Naive thymus-derived CD4-positive, alpha-beta T cell (primary cell): ENCODE measurements at regions not wholly inside any gene's neighbourhood (a gene's known extent, or its start where the extent isn't known, plus 50 kb on each side); places are given as distances from the start of the nearest gene placed in this dataset.

Source experiments
- ATAC-seq: fragments of 150-1000 bp; cut with Tn5 transposase; 2 replicates; pipeline ENCODE4 v1.10.0; 2021; ENCODE audit warnings: mild to moderate bottlenecking, moderate library complexity
- CTCF ChIA-PET: fragments of 350-600 bp; sonication (Branson Sonifier 250); formaldehyde crosslinking; loops from one replicate; lab custom pipeline; 2021; ENCODE audit warnings: antibody characterized with exemption; lab: Charles Lee
- POLR2A ChIA-PET: fragments of 350-600 bp; sonication (Branson Sonifier 250); formaldehyde crosslinking; loops from one replicate; lab custom pipeline; 2021; ENCODE audit warnings: antibody characterized with exemption, inconsistent platforms; lab: Charles Lee
- DNase-seq, 9 donors: peaks; one replicate each; pipeline versions ENCODE4 v3.0.0 to v3.0.0-alpha.2; 2020 to 2022; ENCODE audit warnings: mixed read lengths in 1 of 9
- H3K27ac ChIP-seq: one replicate; pipeline ENCODE4 v1.7.0; 2013; ENCODE audit warnings: mild to moderate bottlenecking, low read depth, low read length, moderate library complexity
- H3K27me3 ChIP-seq, 2 donors: one replicate each; pipeline ENCODE4 v1.7.0; 2013; ENCODE audit warnings: low read length in 2 of 2, mild to moderate bottlenecking in 2 of 2, moderate library complexity in 2 of 2; ENCODE audit not compliant: control insufficient read depth in 2 of 2, insufficient read depth in 2 of 2
- H3K36me3 ChIP-seq, 3 experiments: 1 replicate in 2 of 3; 2 replicates in 1 of 3; pipeline ENCODE4 v1.7.0; 2013; ENCODE audit warnings: low read length in 3 of 3, mild to moderate bottlenecking in 3 of 3, moderate library complexity in 1 of 3; ENCODE audit not compliant: insufficient read depth in 3 of 3, control insufficient read depth in 2 of 3
- H3K4me1 ChIP-seq, 2 donors: one replicate each; pipeline ENCODE4 v1.7.0; 2013; ENCODE audit warnings: low read length in 2 of 2, mild to moderate bottlenecking in 2 of 2, moderate library complexity in 1 of 2; ENCODE audit not compliant: control insufficient read depth in 2 of 2, insufficient read depth in 2 of 2
- H3K4me3 ChIP-seq: 2 replicates; pipeline ENCODE4 v1.7.0; 2013; ENCODE audit warnings: mild to moderate bottlenecking, low read length
- H3K9me3 ChIP-seq, 3 experiments: 1 replicate in 2 of 3; 2 replicates in 1 of 3; pipeline ENCODE4 v1.7.0; 2013; ENCODE audit warnings: low read length in 3 of 3; ENCODE audit not compliant: control insufficient read depth in 2 of 3
- H3K27ac Mint-ChIP-seq, 9 donors: one replicate each; pipeline ENCODE4 v1.8.0; 2020 to 2022; ENCODE audit warnings: mixed read lengths in 9 of 9, mild to moderate bottlenecking in 8 of 9, moderate library complexity in 5 of 9, inconsistent platforms in 2 of 9
- H3K27me3 Mint-ChIP-seq, 5 donors: one replicate each; pipeline ENCODE4 v1.8.0; 2021 to 2022; ENCODE audit warnings: mixed read lengths in 5 of 5, mild to moderate bottlenecking in 1 of 5
- H3K36me3 Mint-ChIP-seq, 5 donors: one replicate each; pipeline ENCODE4 v1.8.0; 2020 to 2022; ENCODE audit warnings: mixed read lengths in 5 of 5, mild to moderate bottlenecking in 3 of 5, inconsistent platforms in 1 of 5
- H3K4me1 Mint-ChIP-seq, 7 donors: one replicate each; pipeline ENCODE4 v1.8.0; 2020 to 2022; ENCODE audit warnings: mixed read lengths in 7 of 7, mild to moderate bottlenecking in 3 of 7, inconsistent platforms in 1 of 7
- H3K4me3 Mint-ChIP-seq, 10 donors: one replicate each; pipeline ENCODE4 v1.8.0; 2020 to 2022; ENCODE audit warnings: mild to moderate bottlenecking in 10 of 10, mixed read lengths in 10 of 10, moderate library complexity in 6 of 10, inconsistent platforms in 2 of 10
- H3K9me3 Mint-ChIP-seq, 11 donors: one replicate each; pipeline ENCODE4 v1.8.0; 2020 to 2022; ENCODE audit warnings: mixed read lengths in 11 of 11, mild to moderate bottlenecking in 4 of 11, inconsistent platforms in 1 of 11, moderate library complexity in 1 of 11
- intact Hi-C, 2 donors: fragments of 100-400 bp; cut with micrococcal nuclease; formaldehyde crosslinking; loops; one replicate each; pipeline ENCODE4 v1.15.1; 2023

DNA sequence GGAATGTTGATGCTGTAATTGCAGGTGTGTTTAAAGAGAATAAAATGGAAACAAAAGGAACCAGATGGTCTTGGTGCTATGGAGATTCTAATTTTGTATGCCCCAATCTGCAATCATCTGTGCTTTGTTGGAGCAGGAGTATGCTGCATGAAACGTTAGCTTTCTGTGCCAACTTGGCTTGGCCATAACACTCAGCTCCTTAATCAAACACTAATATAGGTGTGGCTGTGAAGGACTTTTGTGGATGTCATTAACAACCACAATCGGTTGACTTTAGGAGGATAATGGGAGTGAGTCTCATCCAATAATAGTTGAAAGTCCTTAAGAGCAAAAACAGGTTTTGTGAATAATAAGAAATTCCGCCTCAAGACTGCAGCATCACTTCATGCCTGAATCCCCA lies 399.2 kb downstream of the NLGN4X start:
- H3K4me1 ChIP-seq: no peaks in the 10 kb centered on the region
- no peak overlapping the region for H3K4me3 Mint-ChIP-seq
- no peaks in the 10 kb centered on the region for H3K27me3 ChIP-seq
- intact Hi-C loops: loop anchor here in 1 of 2 donors (10.0 kb wide), 1 partner anchor 725 kb away; no protein-coding TSS in a partner anchor
- no peak overlapping the region for H3K27ac ChIP-seq
- no peaks in the 10 kb centered on the region for H3K36me3 Mint-ChIP-seq
- peaks cover 0 to 1% (median 0%) of the 10 kb centered on the region in 7 donors for H3K4me1 Mint-ChIP-seq
- no peak for DNase-seq
- no peak overlapping the region for H3K27ac Mint-ChIP-seq
- ATAC-seq: no peak
- ChIA-PET POLR2A (no interaction called here), CTCF (no interaction called here)
- H3K36me3 ChIP-seq: no peaks in the 10 kb centered on the region
- no peaks in the 10 kb centered on the region for H3K27me3 Mint-ChIP-seq
- peaks cover 0 to 15% (median 2%) of the 10 kb centered on the region in 11 donors for H3K9me3 Mint-ChIP-seq
- H3K4me3 ChIP-seq: no peak overlapping the region
- no peaks in the 10 kb centered on the region for H3K9me3 ChIP-seq

DNA sequence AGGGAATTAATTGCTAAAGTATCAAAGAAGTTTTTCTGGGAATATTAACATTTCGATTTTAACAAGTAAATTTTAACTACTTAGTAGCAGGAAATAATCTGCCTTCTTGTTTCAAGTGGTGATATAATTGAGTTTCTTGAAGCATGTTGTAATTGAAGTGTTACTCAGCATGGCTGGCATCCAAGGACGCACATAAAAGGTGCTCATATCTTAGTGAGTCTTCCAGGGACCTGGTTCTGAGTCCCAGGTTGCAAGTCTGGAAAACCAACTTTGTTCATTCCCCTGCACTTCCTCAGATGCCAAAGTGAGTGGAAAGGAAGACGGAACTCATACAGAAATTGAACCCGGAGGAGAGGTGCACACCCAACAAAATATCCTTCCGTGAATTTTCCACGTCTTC lies 399.6 kb downstream of the NLGN4X start:
- CTCF ChIA-PET: no interaction called here
- Histone ChIP-seq H3K9me3 (no peaks in the 10 kb centered on the region), H3K4me1 (no peaks in the 10 kb centered on the region), H3K36me3 (no peaks in the 10 kb centered on the region), H3K4me3 (no peak overlapping the region), H3K27ac (no peak overlapping the region), H3K27me3 (no peaks in the 10 kb centered on the region)
- DNase-seq (no peak), ATAC-seq (no peak)
- peaks cover 0 to 1% (median 0%) of the 10 kb centered on the region in 7 donors for H3K4me1 Mint-ChIP-seq
- POLR2A ChIA-PET: no interaction called here
- no peak overlapping the region for H3K27ac Mint-ChIP-seq
- no peaks in the 10 kb centered on the region for H3K36me3 Mint-ChIP-seq
- H3K27me3 Mint-ChIP-seq: no peaks in the 10 kb centered on the region
- intact Hi-C loops: loop anchor here in 1 of 2 donors (10.0 kb wide), 1 partner anchor 724 kb away; no protein-coding TSS in a partner anchor
- H3K9me3 Mint-ChIP-seq: peaks cover 0 to 15% (median 2%) of the 10 kb centered on the region in 11 donors
- no peak overlapping the region for H3K4me3 Mint-ChIP-seq

DNA sequence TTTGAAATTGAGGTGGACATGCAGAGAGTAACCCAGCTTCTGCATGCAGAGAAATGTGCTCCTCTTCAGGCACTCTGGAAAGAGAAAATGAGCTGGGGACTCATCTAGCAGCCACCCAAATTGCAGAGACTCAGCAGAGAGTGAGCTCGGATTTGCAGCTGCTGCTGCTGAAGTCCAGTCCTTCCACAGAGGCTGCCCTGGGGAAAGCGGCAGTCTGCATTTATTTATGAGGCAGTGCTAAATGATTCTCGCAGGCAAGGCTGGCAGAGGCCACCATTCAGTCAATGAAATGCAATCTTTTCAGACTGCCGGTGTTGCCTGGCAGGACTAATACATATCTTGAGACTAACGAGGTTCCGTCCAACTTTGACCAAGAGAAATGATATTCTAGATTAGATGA lies 404.8 kb downstream of the NLGN4X start:
- intact Hi-C loops: loop anchor here in 1 of 2 donors (10.0 kb wide), 1 partner anchor 719 kb away; no protein-coding TSS in a partner anchor
- CTCF ChIA-PET: no interaction called here
- H3K4me1 Mint-ChIP-seq: peaks cover 0 to 1% (median 0%) of the 10 kb centered on the region in 7 donors

DNA sequence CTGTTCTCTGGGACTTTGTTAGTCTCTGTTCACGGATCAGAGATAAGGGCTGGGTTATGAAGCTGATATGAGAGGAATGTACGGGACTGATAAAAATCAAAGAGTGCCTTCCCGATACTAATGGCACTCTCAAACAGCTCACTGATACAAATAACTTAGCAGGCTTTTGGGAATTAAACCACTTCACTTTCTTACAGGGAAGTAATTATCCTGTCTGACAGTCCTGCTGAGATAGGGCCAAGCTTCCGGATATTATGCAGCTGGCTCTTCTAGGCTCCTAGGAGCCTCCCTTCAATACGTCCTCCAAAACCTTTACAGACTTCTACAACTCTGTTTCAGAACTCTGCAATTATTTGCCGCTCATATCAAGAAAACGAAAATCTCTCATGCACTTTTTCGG lies 418.0 kb downstream of the NLGN4X start:
- Histone ChIP-seq H3K9me3 (no peaks in the 10 kb centered on the region), H3K27me3 (no peaks in the 10 kb centered on the region), H3K4me3 (no peak overlapping the region), H3K27ac (no peak overlapping the region), H3K36me3 (no peaks in the 10 kb centered on the region), H3K4me1 (no peaks in the 10 kb centered on the region)
- POLR2A ChIA-PET: no interaction called here
- CTCF ChIA-PET: no interaction called here
- Mint-ChIP-seq H3K36me3 (no peaks in the 10 kb centered on the region), H3K4me3 (no peak overlapping the region), H3K4me1 (no peaks in the 10 kb centered on the region), H3K27me3 (no peaks in the 10 kb centered on the region), H3K27ac (no peak overlapping the region), H3K9me3 (peaks cover 0 to 5% (median 2%) of the 10 kb centered on the region in 11 donors)
- DNase-seq: no peak
- no peak for ATAC-seq
- intact Hi-C loops: no loop called here

More for the DNA sequence above, 404.8 kb downstream of the NLGN4X start:
- no peaks in the 10 kb centered on the region for H3K36me3 Mint-ChIP-seq
- Histone ChIP-seq H3K4me1 (no peaks in the 10 kb centered on the region), H3K36me3 (no peaks in the 10 kb centered on the region), H3K27me3 (no peaks in the 10 kb centered on the region), H3K27ac (no peak overlapping the region), H3K4me3 (no peak overlapping the region), H3K9me3 (no peaks in the 10 kb centered on the region)
- H3K4me3 Mint-ChIP-seq: no peak overlapping the region
- peaks cover 0 to 11% (median 2%) of the 10 kb centered on the region in 11 donors for H3K9me3 Mint-ChIP-seq
- DNase-seq (no peak), ATAC-seq (no peak)
- no peak overlapping the region for H3K27ac Mint-ChIP-seq
- no peaks in the 10 kb centered on the region for H3K27me3 Mint-ChIP-seq
- POLR2A ChIA-PET: no interaction called here

DNA sequence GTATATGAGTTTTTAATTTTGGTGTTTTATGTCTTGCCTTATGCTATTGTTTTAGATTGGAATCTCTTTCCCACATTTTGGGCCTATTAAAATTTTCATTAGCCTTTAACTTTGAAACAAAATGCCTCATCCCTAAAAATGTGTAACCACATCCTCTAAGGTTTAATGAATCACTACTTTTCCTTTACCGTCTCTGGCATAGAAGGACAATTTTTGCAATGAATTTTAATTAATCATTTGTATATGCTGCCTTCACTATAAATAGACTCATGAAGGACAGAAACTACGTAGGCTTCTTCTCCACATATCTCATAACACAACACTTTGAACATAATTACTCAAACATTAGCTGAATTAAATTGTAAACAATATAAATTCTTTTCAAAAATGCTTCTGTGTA lies 421.5 kb downstream of the NLGN4X start:
- Histone ChIP-seq H3K27me3 (no peaks in the 10 kb centered on the region), H3K9me3 (no peaks in the 10 kb centered on the region), H3K36me3 (no peaks in the 10 kb centered on the region), H3K27ac (no peak overlapping the region), H3K4me3 (no peak overlapping the region), H3K4me1 (no peaks in the 10 kb centered on the region)
- ATAC-seq: no peak
- POLR2A ChIA-PET: no interaction called here
- DNase-seq: no peak
- no peaks in the 10 kb centered on the region for H3K27me3 Mint-ChIP-seq
- H3K4me3 Mint-ChIP-seq: no peak overlapping the region
- intact Hi-C loops: no loop called here
- H3K4me1 Mint-ChIP-seq: no peaks in the 10 kb centered on the region
- CTCF ChIA-PET: no interaction called here
- no peak overlapping the region for H3K27ac Mint-ChIP-seq
- H3K36me3 Mint-ChIP-seq: no peaks in the 10 kb centered on the region
- peaks cover 0 to 15% (median 5%) of the 10 kb centered on the region in 11 donors for H3K9me3 Mint-ChIP-seq

DNA sequence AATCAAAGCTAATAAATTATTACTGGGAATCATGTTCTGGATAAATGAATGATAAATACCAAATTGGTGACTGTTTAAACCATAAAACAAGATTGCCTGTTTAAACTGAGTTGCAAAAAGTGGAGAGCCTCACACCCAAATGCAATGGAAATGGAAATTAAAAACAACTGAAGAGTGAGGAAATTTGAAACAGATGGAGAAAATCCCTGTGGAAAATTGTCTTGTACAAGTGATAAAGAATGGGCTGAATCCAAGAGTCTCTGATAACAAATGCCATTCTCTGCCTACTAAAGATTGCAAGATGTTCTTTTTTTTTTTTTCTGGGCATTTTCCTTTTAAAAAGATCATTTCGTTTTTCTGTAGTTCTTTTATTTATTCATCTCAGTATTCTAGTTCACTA lies 426.3 kb downstream of the NLGN4X start:
- no peaks in the 10 kb centered on the region for H3K9me3 ChIP-seq
- peaks cover 0 to 17% (median 4%) of the 10 kb centered on the region in 11 donors for H3K9me3 Mint-ChIP-seq
- H3K4me3 Mint-ChIP-seq: no peak overlapping the region
- no peaks in the 10 kb centered on the region for H3K27me3 ChIP-seq
- H3K27ac ChIP-seq: no peak overlapping the region
- no peak for DNase-seq
- no peak overlapping the region for H3K4me3 ChIP-seq
- CTCF ChIA-PET: no interaction called here
- ATAC-seq: no peak
- no peaks in the 10 kb centered on the region for H3K4me1 Mint-ChIP-seq
- H3K4me1 ChIP-seq: no peaks in the 10 kb centered on the region
- intact Hi-C loops: no loop called here
- H3K36me3 Mint-ChIP-seq: no peaks in the 10 kb centered on the region
- POLR2A ChIA-PET: no interaction called here
- H3K36me3 ChIP-seq: no peaks in the 10 kb centered on the region
- H3K27me3 Mint-ChIP-seq: no peaks in the 10 kb centered on the region
- no peak overlapping the region for H3K27ac Mint-ChIP-seq

DNA sequence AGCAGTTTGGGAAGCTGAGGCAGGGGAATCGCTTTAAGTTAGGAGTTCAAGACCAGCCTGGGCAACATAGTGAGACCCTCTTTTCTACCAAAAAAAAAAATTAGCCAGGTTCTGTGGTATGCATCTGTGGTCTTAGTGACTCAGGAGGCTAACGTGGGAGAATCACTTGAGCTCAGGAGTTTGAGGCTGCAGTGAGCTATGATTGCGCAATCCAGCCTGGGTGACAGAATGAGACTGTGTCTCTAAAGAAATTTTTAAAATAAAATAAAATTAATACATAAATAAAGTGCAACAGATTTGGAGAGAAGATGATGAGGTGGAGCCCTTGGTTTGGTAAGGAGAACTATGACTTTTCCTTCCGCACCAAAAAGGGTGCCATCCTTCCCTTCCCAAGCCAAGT lies 436.9 kb downstream of the NLGN4X start:
- H3K9me3 ChIP-seq: no peaks in the 10 kb centered on the region
- no peaks in the 10 kb centered on the region for H3K36me3 ChIP-seq
- no peaks in the 10 kb centered on the region for H3K4me1 Mint-ChIP-seq
- ATAC-seq (no peak), DNase-seq (no peak)
- no peaks in the 10 kb centered on the region for H3K27me3 ChIP-seq
- H3K9me3 Mint-ChIP-seq: peaks cover 0 to 11% (median 4%) of the 10 kb centered on the region in 11 donors
- POLR2A ChIA-PET: no interaction called here
- H3K36me3 Mint-ChIP-seq: no peaks in the 10 kb centered on the region
- CTCF ChIA-PET: no interaction called here
- H3K27me3 Mint-ChIP-seq: no peaks in the 10 kb centered on the region
- no peak overlapping the region for H3K4me3 ChIP-seq
- no peak overlapping the region for H3K27ac ChIP-seq
- intact Hi-C loops: no loop called here
- no peaks in the 10 kb centered on the region for H3K4me1 ChIP-seq
- H3K27ac Mint-ChIP-seq: no peak overlapping the region
- no peak overlapping the region for H3K4me3 Mint-ChIP-seq
